Suppressor macrophage treated with lipopolysaccharide for 1 hour (primary cell): ENCODE measurements at regions not wholly inside any gene's neighbourhood (a gene's known extent, or its start where the extent isn't known, plus 50 kb on each side); places are given as distances from the start of the nearest gene placed in this dataset.
"Not testable (repeated sequence)": the region's sequence is repeated elsewhere in the genome, so short reads cannot be mapped to it uniquely, and the experiment has no call there.

Experiments
- DNase-seq, 3 donors: peaks; one replicate each; pipeline ENCODE4 v3.0.0-alpha.2; 2020 to 2022

GRCh38 chr12:45490232-45490881 lies 239.1 kb upstream of the ARID2 start:
- no peak for DNase-seq

GRCh38 chr12:45494279-45494678 lies 235.2 kb upstream of the ARID2 start:
- no peak for DNase-seq

DNA sequence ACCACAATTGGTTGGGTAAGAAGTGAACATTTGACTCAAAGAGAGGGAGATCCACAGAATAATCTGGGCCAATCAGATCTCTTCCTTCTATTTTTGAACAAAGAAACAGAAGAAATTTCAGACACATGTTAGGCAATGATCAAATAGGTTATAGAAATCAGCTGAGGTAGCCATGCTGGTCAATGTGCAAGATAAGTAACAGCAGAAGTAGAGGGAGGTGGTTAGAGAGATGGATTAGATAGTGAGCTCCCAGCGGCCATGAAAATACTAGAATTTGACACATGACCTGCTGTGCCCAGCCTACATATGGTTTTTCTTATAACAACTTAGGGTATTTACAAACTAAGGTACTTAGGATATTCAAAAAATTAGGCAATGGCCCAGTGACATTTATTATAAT lies 230.9 kb upstream of the ARID2 start:
- no peak for DNase-seq

DNA sequence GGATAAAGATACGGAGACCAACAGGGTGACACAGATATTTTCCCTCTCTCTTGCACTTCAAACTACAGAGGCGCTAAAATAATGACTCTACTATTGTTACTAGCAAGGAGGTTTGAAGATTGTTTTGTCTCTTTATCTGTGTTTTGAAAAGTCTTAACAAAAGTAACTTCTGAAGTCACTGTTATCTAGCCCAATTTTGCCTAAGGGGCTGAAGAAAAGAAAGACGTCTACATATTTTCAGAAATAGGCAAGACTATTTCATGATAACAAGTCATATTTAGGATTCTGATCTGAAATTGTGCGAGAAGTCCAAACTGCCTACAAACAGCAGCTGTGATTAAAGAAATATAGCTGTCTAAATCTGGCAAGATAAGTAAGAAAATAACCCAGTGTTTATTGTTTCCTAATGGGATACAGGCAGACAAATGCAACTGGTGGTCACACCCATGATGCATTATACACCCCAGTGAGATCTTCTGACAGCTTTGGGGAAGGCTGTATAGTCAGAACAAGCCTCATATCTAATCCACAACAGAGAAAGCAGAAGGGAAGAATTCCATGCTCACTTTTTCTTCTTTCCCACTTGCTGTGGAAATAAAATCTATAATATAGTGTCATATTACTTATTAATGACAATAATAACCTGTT lies 226.9 kb upstream of the ARID2 start:
- no peak for DNase-seq

DNA sequence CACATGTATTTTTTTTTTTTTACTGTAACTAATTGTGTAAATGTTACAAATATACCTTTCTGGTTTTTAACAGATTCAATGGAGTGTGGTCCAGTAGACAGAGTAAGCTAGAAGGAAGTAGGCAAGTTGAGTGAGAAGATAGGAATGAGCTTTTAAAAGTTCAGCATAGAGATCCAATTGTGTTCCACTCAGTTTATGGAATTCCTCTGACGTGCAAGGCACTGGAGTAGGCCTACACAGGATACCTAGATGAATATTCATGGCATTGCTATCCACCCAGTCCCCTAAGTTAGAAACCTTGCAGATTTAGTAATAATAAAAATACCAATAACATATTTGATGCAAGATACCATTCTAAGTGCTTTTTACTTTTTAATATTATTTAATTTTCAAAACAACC lies 225.6 kb upstream of the ARID2 start:
- no peak for DNase-seq

DNA sequence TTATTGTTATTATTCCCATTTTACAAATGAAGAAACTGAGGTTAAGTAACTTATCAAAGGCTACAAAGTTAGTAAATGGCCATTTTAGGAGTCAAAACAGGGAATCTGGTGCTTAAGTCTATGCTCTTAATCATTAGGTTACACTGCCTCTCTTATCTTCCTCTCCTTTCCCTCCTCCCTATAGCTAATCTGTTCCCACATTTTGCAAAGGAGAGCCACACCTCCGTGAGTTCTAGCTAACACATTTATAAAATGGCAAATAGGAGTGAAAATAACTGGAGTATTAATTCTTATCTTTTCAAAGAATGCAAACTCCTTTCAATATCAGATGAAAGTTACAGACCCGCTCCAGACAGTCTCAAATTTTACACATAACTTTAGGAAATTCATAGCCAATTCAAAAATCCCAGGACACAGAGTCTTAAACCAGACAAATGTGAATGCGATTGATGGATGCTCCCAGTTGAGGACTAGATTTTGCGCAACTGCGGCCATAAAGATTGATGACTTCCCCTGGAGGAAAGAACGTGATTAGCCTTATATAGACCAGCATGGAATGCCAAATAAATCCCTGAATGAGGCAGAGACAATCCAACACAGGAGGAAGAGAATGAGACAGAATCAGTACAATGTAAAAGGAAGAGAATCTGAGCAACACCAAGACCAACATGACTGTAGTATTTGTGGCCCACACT lies 225.0 kb upstream of the ARID2 start:
- no peak for DNase-seq

GRCh38 chr12:45509187-45509586 lies 220.3 kb upstream of the ARID2 start:
- DNase-seq = peak in 2 of 3 donors; percentile 80 to 93

DNA sequence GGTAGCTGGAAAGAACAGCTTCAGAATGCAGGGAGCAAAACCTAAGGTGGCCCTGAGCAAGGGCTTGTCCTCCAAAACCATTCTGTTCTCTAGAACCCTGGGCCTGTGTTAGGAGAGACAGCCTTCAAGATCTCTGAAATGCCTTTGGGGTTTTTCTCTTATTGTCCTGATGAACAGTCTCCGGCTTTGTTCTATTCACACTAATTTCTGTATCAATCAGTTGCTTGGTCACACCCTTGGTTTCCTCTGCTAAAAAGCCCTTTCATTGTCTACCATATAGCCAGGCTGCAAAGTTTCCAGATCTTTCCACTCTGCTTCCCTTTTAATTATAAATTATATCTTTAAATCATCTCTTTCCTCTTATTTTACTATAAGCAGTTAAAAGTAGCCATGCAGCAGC lies 219.9 kb upstream of the ARID2 start:
- DNase-seq = no peak

DNA sequence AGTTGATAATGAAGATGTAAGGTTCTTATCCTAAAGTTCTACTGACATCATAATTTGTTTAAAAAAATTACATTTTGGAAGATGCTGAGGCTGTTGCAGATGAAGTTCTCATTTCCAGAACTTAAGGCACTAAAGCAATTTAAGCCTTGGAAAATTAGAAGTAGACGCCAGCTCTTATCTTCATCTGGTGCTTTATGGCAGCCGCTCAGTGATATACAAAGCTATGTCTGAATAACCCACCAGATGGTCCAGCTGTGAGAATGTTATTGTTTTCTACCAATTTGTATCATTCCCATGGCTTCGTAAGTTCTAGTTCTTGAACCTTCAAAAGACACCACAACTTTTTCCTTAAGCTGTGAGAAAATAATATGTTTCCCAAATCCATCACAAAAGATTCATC lies 212.1 kb upstream of the ARID2 start:
- no peak for DNase-seq

- DNase-seq = peak; percentile 36 to 47 (median 38)
Measured at GRCh38 chr12:45518291-45519235, 210.9 kb upstream of the ARID2 start.

DNA sequence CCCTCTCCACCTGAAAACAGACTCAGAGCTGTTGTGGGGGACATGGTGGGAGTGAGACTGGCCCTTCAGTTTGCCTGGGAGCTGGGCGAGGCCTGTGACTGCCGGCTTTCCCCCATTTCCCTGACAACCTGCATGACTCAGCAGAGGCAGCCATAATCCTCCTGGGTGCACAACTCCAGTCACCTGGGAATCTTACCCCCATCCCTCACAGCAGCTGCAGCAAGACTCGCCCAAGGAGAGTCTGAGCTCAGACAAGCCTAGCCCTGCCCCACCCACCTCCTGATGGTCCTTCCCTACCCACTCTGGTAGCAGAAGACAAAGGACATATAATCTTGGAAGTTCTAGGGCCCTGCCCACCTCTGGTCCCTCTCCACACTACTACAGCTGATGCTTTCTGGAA lies 207.3 kb upstream of the ARID2 start:
- no peak for DNase-seq

- not testable (repeated sequence) for DNase-seq
Measured at GRCh38 chr12:45526823-45527222, 202.7 kb upstream of the ARID2 start.

- DNase-seq = no peak
Measured at GRCh38 chr12:45532113-45532512, 197.4 kb upstream of the ARID2 start.

DNA sequence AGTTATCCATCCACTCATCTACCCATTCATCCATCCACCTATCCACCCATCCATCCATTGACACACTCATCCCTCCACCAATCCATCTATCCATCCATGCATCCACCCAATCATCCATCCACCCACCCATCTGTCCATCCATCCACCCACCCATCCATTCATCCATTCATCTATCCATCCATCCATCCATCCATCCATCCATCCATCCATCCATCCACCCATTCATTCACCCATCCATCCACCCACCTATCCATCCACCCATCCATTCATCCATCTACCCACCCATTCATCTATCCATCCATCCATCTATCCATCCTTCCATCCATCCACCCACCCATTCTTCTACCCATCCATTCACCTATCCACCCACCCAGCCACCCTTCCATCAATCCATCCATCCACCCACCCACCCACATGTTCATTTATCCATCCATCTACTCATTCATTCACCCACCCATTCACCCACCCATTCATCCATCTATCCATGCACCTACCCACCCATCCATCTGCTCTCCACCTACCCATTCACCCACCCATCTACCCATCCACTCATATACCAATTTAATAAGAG lies 193.8 kb upstream of the ARID2 start:
- no peak for DNase-seq

- no peak for DNase-seq
Measured at GRCh38 chr12:45536284-45536683, 193.2 kb upstream of the ARID2 start.

- DNase-seq = no peak
Measured at GRCh38 chr12:45540661-45541341, 188.7 kb upstream of the ARID2 start.

DNA sequence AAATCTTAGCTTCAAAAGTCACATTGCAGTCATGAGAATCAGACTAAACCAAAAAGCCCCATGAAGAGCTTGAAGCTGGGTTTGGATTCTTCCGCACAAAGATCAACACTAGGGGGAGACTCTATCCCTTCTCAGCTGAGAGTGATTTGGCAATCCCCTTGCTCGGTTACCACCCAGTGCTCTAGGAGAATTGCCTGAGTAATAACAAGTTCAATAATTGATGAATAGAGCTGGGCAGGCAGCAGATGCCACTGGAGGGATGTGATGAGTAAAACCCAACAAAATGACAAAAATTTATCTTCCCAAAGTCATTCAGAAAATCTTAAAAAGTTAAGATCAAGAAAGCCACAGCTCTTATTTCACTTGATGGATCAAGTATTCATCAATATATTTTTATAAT lies 185.6 kb upstream of the ARID2 start:
- DNase-seq = peak; percentile 86 to 93 (median 89)

GRCh38 chr12:45546545-45546944 lies 183.0 kb upstream of the ARID2 start:
- no peak for DNase-seq

DNA sequence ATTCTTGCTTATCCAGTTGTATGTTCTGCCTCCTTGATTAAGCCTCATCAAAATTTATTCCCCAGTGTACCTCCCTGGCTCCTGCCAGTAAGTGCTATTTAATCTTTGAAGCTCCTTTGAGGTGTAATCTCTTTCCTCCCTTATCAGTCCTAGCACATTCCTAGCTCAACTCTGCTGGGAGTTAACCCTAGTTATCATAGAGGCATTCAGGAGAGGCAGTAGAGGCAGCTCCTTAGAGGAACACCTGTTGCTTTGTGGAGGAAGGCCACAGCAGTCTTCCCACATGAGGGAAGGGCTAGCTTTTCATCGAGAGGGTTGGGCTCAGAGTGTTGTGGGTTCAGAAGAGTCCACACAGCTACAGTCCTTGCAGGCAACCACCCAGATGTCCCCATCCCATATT lies 182.4 kb upstream of the ARID2 start:
- no peak for DNase-seq

- peak in 2 of 3 donors; percentile 5 to 7 for DNase-seq
Measured at GRCh38 chr12:45547822-45548221, 181.7 kb upstream of the ARID2 start.

DNA sequence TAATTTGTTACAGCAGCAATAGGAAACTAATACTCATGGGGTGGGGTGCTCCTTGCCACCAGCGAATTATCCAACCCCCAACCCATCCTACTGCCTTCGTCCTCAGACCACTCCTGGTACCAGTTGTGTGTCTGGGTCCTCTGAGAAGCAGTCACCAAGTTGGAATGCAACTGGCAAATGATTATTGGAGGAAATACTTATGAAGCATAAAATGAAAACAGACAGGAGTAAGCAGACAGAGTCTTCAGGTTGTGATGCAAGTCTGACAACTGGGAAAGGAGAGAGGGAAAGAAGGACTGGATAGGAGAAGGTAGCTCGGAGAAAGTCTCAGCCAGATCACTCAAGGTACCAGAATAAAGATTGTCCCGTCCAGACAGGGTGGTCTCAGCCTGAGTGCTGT lies 181.1 kb upstream of the ARID2 start:
- DNase-seq = no peak

GRCh38 chr12:45549337-45549902 lies 180.1 kb upstream of the ARID2 start:
- DNase-seq = no peak
